BJ (cell line): ENCODE measurements at regions not wholly inside any gene's neighbourhood (a gene's known extent, or its start where the extent isn't known, plus 50 kb on each side); places are given as distances from the start of the nearest gene placed in this dataset.

Source experiments
- CTCF ChIA-PET: fragments of 350-600 bp; formaldehyde crosslinking; extraction: SDS; loops from one replicate; lab custom pipeline; 2021; ENCODE audit warnings: antibody characterized with exemption, inconsistent platforms; lab: Yijun Ruan, JAX
- POLR2A ChIA-PET: fragments of 300-600 bp; sonication (Branson Sonifier 250); formaldehyde crosslinking; extraction: SDS; loops from one replicate; lab custom pipeline; 2021; ENCODE audit warnings: antibody characterized with exemption; lab: Charles Lee
- DNase-seq: peaks from one replicate; pipeline ENCODE4 v3.0.0-alpha.2; 2011; ENCODE audit warnings: low read depth
- H3K27me3 ChIP-seq: 2 replicates; pipeline ENCODE4 v1.6.0; 2011; ENCODE audit warnings: low read length; ENCODE audit not compliant: control insufficient read depth, insufficient read depth
- H3K36me3 ChIP-seq: 2 replicates; pipeline ENCODE4 v1.5.1; 2011; ENCODE audit warnings: low read length; ENCODE audit not compliant: control insufficient read depth, insufficient read depth
- H3K4me3 ChIP-seq: 2 replicates; pipeline ENCODE4 v1.5.1; 2011; ENCODE audit warnings: low read depth, mild to moderate bottlenecking, control low read depth, low read length
- CTCF ChIP-seq: IDR thresholded peaks from 2 replicates; pipeline ENCODE4 v1.5.1; 2011; ENCODE audit warnings: low read depth, mild to moderate bottlenecking, control low read depth, inconsistent platforms, low read length, moderate library complexity; ENCODE audit not compliant: insufficient read depth

GRCh38 chr3:72169120-72169519 is 384.2 kb upstream of the PROK2 start:
- no peak for TF ChIP-seq CTCF
- no peak for DNase-seq
- Histone ChIP-seq H3K4me3 (no peak overlapping the region), H3K27me3 (peaks cover 3% of the 10 kb centered on the region), H3K36me3 (no peaks in the 10 kb centered on the region)
- CTCF ChIA-PET = no interaction called here
- POLR2A ChIA-PET = no interaction called here

GRCh38 chr3:72165808-72166207 is 380.9 kb upstream of the PROK2 start:
- ChIA-PET POLR2A (no interaction called here), CTCF (no interaction called here)
- no peak for DNase-seq
- Histone ChIP-seq H3K27me3 (peaks cover 2% of the 10 kb centered on the region; the same call in 1 of the 2 replicates), H3K36me3 (no peaks in the 10 kb centered on the region), H3K4me3 (no peak overlapping the region)
- TF ChIP-seq CTCF = no peak

- Histone ChIP-seq H3K4me3 (no peak overlapping the region), H3K36me3 (no peaks in the 10 kb centered on the region), H3K27me3 (peaks cover 2% of the 10 kb centered on the region; the same call in 1 of the 2 replicates)
- POLR2A ChIA-PET = no interaction called here
- CTCF ChIA-PET = no interaction called here
- no peak for DNase-seq
- no peak for TF ChIP-seq CTCF
These were observed 380.4 kb upstream of the PROK2 start for GRCh38 chr3:72165317-72165716.

- peaks cover 2% of the 10 kb centered on the region; the same call in 1 of the 2 replicates for H3K27me3 ChIP-seq
- no peak overlapping the region for H3K4me3 ChIP-seq
- ChIA-PET POLR2A (no interaction called here), CTCF (interaction anchor here (1.3 kb wide), 1 partner anchor 8 kb away, joined by 3 read pairs; no protein-coding TSS in a partner anchor)
- no peaks in the 10 kb centered on the region for H3K36me3 ChIP-seq
- DNase-seq = no peak
- no peak for TF ChIP-seq CTCF
These were observed 379.7 kb upstream of the PROK2 start for GRCh38 chr3:72164635-72164978.

GRCh38 chr3:72163809-72164634 is 379.1 kb upstream of the PROK2 start:
- Histone ChIP-seq H3K36me3 (no peaks in the 10 kb centered on the region), H3K27me3 (peaks cover 2% of the 10 kb centered on the region; the same call in 1 of the 2 replicates), H3K4me3 (no peak overlapping the region)
- DNase-seq = no peak
- TF ChIP-seq CTCF = no peak
- ChIA-PET CTCF (interaction anchor here (0.7 to 1.3 kb wide), 2 partner anchors 9 to 106 kb away, joined by 3 read pairs; no protein-coding TSS in a partner anchor), POLR2A (no interaction called here)
